ENCODE measurements at regions not wholly inside any gene's neighbourhood (a gene's known extent, or its start where the extent isn't known, plus 50 kb on each side); places are given as distances from the start of the nearest gene placed in this dataset.

- FAIRE-seq (no peak), DNase-seq (no peak)
- no peak overlapping the region for H3K4me3 ChIP-seq (ENCODE audit: low read length in 3 of 3)
- no peak overlapping the region for H3K27ac ChIP-seq (ENCODE audit: low read depth in 2 of 2, low read length in 2 of 2)
- no peak overlapping the region for H3K9ac ChIP-seq (ENCODE audit: low read length in 3 of 3)
- no peaks in the 10 kb centered on the region for H3K27me3 ChIP-seq (ENCODE audit: control insufficient read depth, insufficient read depth, low read length)
- intact Hi-C loops (cut with DNase I): no loop called here
- no peaks in the 10 kb centered on the region for H3K36me3 ChIP-seq (ENCODE audit: control insufficient read depth in 2 of 3, insufficient read depth in 3 of 3, low read length in 3 of 3)
- H3K4me1 ChIP-seq (ENCODE audit: control insufficient read depth in 2 of 3, insufficient read depth in 2 of 3, low read depth in 1 of 3, low read length in 3 of 3): no peaks in the 10 kb centered on the region
- TF ChIP-seq CTCF (IDR thresholded peaks at IDR 0.05; ENCODE audit: borderline replicate concordance, extremely low read depth, insufficient read depth): no peak
- no peaks in the 10 kb centered on the region for H3K9me3 ChIP-seq (ENCODE audit: control insufficient read depth in 2 of 3, insufficient read depth in 1 of 3, low read length in 3 of 3)
These were observed 80.0 kb downstream of the MZT1 start for GRCh38 chr13:72647422-72647821.

DNA sequence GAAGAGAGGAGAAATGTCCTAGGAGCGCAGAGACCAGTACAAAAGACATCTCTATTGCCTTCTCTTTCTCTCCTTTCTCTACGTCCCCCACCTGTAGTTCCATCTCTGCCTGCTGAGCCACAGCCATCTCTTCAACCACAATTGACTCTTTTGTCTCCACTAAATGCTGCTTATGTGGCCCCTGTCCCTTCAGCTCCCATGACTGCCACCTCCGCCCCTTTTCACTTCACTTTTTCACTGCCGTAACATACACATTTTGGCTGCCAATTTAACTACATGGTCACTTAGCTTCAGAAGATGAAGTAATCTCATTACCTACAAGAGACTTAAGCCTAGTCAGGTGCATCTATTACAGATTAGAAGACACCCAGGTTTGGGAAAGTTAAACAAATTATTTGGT lies 81.9 kb downstream of the MZT1 start:
- no peaks in the 10 kb centered on the region for H3K9me3 ChIP-seq (ENCODE audit: control insufficient read depth in 2 of 3, insufficient read depth in 1 of 3, low read length in 3 of 3)
- no peak overlapping the region for H3K27ac ChIP-seq (ENCODE audit: low read depth in 2 of 2, low read length in 2 of 2)
- no peak overlapping the region for H3K9ac ChIP-seq (ENCODE audit: low read length in 3 of 3)
- no peaks in the 10 kb centered on the region for H3K36me3 ChIP-seq (ENCODE audit: control insufficient read depth in 2 of 3, insufficient read depth in 3 of 3, low read length in 3 of 3)
- H3K4me3 ChIP-seq (ENCODE audit: low read length in 3 of 3): no peak overlapping the region
- no peak for DNase-seq
- no peak for TF ChIP-seq CTCF (IDR thresholded peaks at IDR 0.05; ENCODE audit: borderline replicate concordance, extremely low read depth, insufficient read depth)
- no peak for FAIRE-seq
- no peaks in the 10 kb centered on the region for H3K4me1 ChIP-seq (ENCODE audit: control insufficient read depth in 2 of 3, insufficient read depth in 2 of 3, low read depth in 1 of 3, low read length in 3 of 3)
- intact Hi-C loops (cut with DNase I): no loop called here
- H3K27me3 ChIP-seq (ENCODE audit: control insufficient read depth, insufficient read depth, low read length): no peaks in the 10 kb centered on the region

- peak; percentile 96 for FAIRE-seq
These were observed 84.0 kb downstream of the MZT1 start for GRCh38 chr13:72643311-72643989.

More at GRCh38 chr13:72643311-72643989, 84.0 kb downstream of the MZT1 start:
- intact Hi-C loops (cut with DNase I): no loop called here
- TF ChIP-seq CTCF (IDR thresholded peaks at IDR 0.05; ENCODE audit: borderline replicate concordance, extremely low read depth, insufficient read depth): peak; percentile 44
- no peaks in the 10 kb centered on the region for H3K9me3 ChIP-seq (ENCODE audit: control insufficient read depth in 2 of 3, insufficient read depth in 1 of 3, low read length in 3 of 3)
- H3K36me3 ChIP-seq (ENCODE audit: control insufficient read depth in 2 of 3, insufficient read depth in 3 of 3, low read length in 3 of 3): no peaks in the 10 kb centered on the region
- H3K27ac ChIP-seq (ENCODE audit: low read depth in 2 of 2, low read length in 2 of 2): no peak overlapping the region
- H3K9ac ChIP-seq (ENCODE audit: low read length in 3 of 3): no peak overlapping the region
- peak in 2 of 5 donors; percentile 14 to 29 for DNase-seq
- no peak overlapping the region for H3K4me3 ChIP-seq (ENCODE audit: low read length in 3 of 3)
- H3K4me1 ChIP-seq (ENCODE audit: control insufficient read depth in 2 of 3, insufficient read depth in 2 of 3, low read depth in 1 of 3, low read length in 3 of 3): no peaks in the 10 kb centered on the region
- H3K27me3 ChIP-seq (ENCODE audit: control insufficient read depth, insufficient read depth, low read length): no peaks in the 10 kb centered on the region

All from kidney (tissue), 13 donors.